Right lobe of liver (tissue), 6 donors: ENCODE measurements at regions not wholly inside any gene's neighbourhood (a gene's known extent, or its start where the extent isn't known, plus 50 kb on each side); places are given as distances from the start of the nearest gene placed in this dataset.

ENCODE experiments used
- ATAC-seq, 4 donors: fragments of 200-7000 bp; cut with Tn5 transposase; one replicate each; pipeline ENCODE4 v1.9.1; 2020; ENCODE audit warnings: mild to moderate bottlenecking in 4 of 4, moderate library complexity in 4 of 4
- DNase-seq, 3 donors: peaks; one replicate each; pipeline ENCODE4 v3.0.0-alpha.2; 2020
- H3K27ac ChIP-seq, 3 donors: fragments of 200-600 bp; one replicate each; pipeline ENCODE4 v1.8.0; 2022
- H3K27me3 ChIP-seq, 2 donors: fragments of 200-600 bp; one replicate each; pipeline ENCODE4 v1.8.0; 2022
- H3K36me3 ChIP-seq, 4 donors: fragments of 200-600 bp; sonication (generic) in 1 of 4; one replicate each; pipeline versions ENCODE4 v1.5.1 to v1.8.0; 2017 to 2022; ENCODE audit warnings: control low read depth in 1 of 4
- H3K4me1 ChIP-seq, 4 donors: fragments of 200-600 bp; sonication (generic) in 1 of 4; one replicate each; pipeline versions ENCODE4 v1.5.1 to v1.8.0; 2017 to 2022; ENCODE audit warnings: control low read depth in 1 of 4
- H3K4me3 ChIP-seq, 3 donors: fragments of 200-600 bp; one replicate each; pipeline ENCODE4 v1.8.0; 2022
- H3K9me3 ChIP-seq, 4 donors: fragments of 200-600 bp; sonication (generic) in 1 of 4; one replicate each; pipeline versions ENCODE4 v1.5.1 to v1.8.0; 2017 to 2022; ENCODE audit warnings: control low read depth in 1 of 4
- CTCF ChIP-seq, 4 donors: fragments of 200-600 bp in 3 of 4; fragments of 450-650 bp in 1 of 4; IDR thresholded peaks; one replicate each; pipeline versions ENCODE4 v1.5.1 to v1.8.0; 2016 to 2022; ENCODE audit warnings: antibody characterized with exemption in 4 of 4, mild to moderate bottlenecking in 2 of 4
- POLR2A ChIP-seq: fragments of 450-650 bp; IDR thresholded peaks from one replicate; pipeline ENCODE4 v1.6.1; 2017; ENCODE audit warnings: antibody characterized with exemption, mild to moderate bottlenecking
- WGBS: methylation state at CpG from one replicate; pipeline ENCODE4 v1.1.6; 2018; ENCODE audit warnings: low coverage, low lambda C conversion rate; ENCODE audit not compliant: insufficient coverage; ENCODE audit errors: missing lambda C conversion rate; 5-methylcytosine and 5-hydroxymethylcytosine counted together
- intact Hi-C, 2 donors: fragments of 100-400 bp; cut with DNase I; formaldehyde crosslinking; loops; one replicate each; pipeline versions ENCODE4 v1.11.2 to v1.14.1; 2022
- donor health status: DM: no; HTN: yes; CAD: no.
- donor health status: DM: no; HTN: no; CAD: no.
- donor health status: DM: no; HTN: no; CAD: no.
- donor health status: DM: no; HTN: yes; CAD: no.
- donor health status: DM: no; HTN: yes; CAD: no.

- intact Hi-C loops = no loop called here
- Histone ChIP-seq H3K4me1 (peaks cover 0 to 1% (median 0%) of the 10 kb centered on the region in 4 donors), H3K4me3 (no peak overlapping the region), H3K27ac (no peak overlapping the region), H3K36me3 (no peaks in the 10 kb centered on the region), H3K9me3 (no peaks in the 10 kb centered on the region), H3K27me3 (no peaks in the 10 kb centered on the region)
- no peak for DNase-seq
- TF ChIP-seq POLR2A (no peak), CTCF (IDR thresholded peaks at IDR 0.05) (no peak)
- 33% methylated on average over 1 of the region's 1 CpG for WGBS
- no peak for ATAC-seq
Measured at GRCh38 chr1:116260115-116260514, 112.9 kb upstream of the ATP1A1 start.

GRCh38 chr1:116260621-116261020 is 112.4 kb upstream of the ATP1A1 start:
- H3K27me3 ChIP-seq = no peaks in the 10 kb centered on the region
- H3K9me3 ChIP-seq = no peaks in the 10 kb centered on the region
- no peaks in the 10 kb centered on the region for H3K36me3 ChIP-seq
- H3K4me3 ChIP-seq = no peak overlapping the region
- intact Hi-C loops = no loop called here
- H3K4me1 ChIP-seq = no peaks in the 10 kb centered on the region
- WGBS = 66% methylated on average over 4 of the region's 4 CpGs
- no peak for TF ChIP-seq CTCF (IDR thresholded peaks at IDR 0.05)
- no peak for TF ChIP-seq POLR2A
- H3K27ac ChIP-seq = no peak overlapping the region
- ATAC-seq = no peak
- DNase-seq = no peak

- intact Hi-C loops = no loop called here
- DNase-seq (no peak), ATAC-seq (no peak)
- WGBS = 49% methylated on average over 6 of the region's 7 CpGs
- H3K9me3 ChIP-seq = no peaks in the 10 kb centered on the region
- TF ChIP-seq CTCF (IDR thresholded peaks at IDR 0.05) (no peak), POLR2A (no peak)
- H3K4me3 ChIP-seq = no peak overlapping the region
- H3K36me3 ChIP-seq = no peaks in the 10 kb centered on the region
- H3K27me3 ChIP-seq = no peaks in the 10 kb centered on the region
- no peaks in the 10 kb centered on the region for H3K4me1 ChIP-seq
- H3K27ac ChIP-seq = no peak overlapping the region
Measured at GRCh38 chr1:116261227-116261626, 111.8 kb upstream of the ATP1A1 start.

GRCh38 chr1:116262207-116262994 is 110.6 kb upstream of the ATP1A1 start:
- intact Hi-C loops = no loop called here
- no peak for ATAC-seq
- 75% methylated on average over 6 of the region's 8 CpGs for WGBS

More at GRCh38 chr1:116262207-116262994, 110.6 kb upstream of the ATP1A1 start:
- no peak for DNase-seq
- no peaks in the 10 kb centered on the region for H3K27me3 ChIP-seq
- TF ChIP-seq POLR2A = no peak
- TF ChIP-seq CTCF (IDR thresholded peaks at IDR 0.05) = no peak
- H3K4me1 ChIP-seq = no peaks in the 10 kb centered on the region
- no peaks in the 10 kb centered on the region for H3K9me3 ChIP-seq
- H3K36me3 ChIP-seq = no peaks in the 10 kb centered on the region
- no peak overlapping the region for H3K4me3 ChIP-seq
- no peak overlapping the region for H3K27ac ChIP-seq
